Osteocyte (in vitro differentiated cells): ENCODE measurements at regions not wholly inside any gene's neighbourhood (a gene's known extent, or its start where the extent isn't known, plus 50 kb on each side); places are given as distances from the start of the nearest gene placed in this dataset.

Experiments used
- DNase-seq: peaks from one replicate; pipeline ENCODE4 v3.0.0; 2021; ENCODE audit warnings: mixed read lengths; ENCODE audit not compliant: unreplicated experiment; ENCODE audit errors: extremely low spot score
- H3K27ac Mint-ChIP-seq: one replicate; pipeline ENCODE4 v1.8.0; 2021; ENCODE audit warnings: mild to moderate bottlenecking, mixed read lengths; ENCODE audit not compliant: unreplicated experiment
- H3K27me3 Mint-ChIP-seq: one replicate; pipeline ENCODE4 v1.8.0; 2021; ENCODE audit warnings: mixed read lengths; ENCODE audit not compliant: unreplicated experiment
- H3K36me3 Mint-ChIP-seq: one replicate; pipeline ENCODE4 v1.8.0; 2021; ENCODE audit warnings: mixed read lengths; ENCODE audit not compliant: unreplicated experiment
- H3K4me1 Mint-ChIP-seq: one replicate; pipeline ENCODE4 v1.8.0; 2021; ENCODE audit warnings: mixed read lengths; ENCODE audit not compliant: unreplicated experiment
- H3K4me3 Mint-ChIP-seq: one replicate; pipeline ENCODE4 v1.8.0; 2021; ENCODE audit warnings: mild to moderate bottlenecking, moderate library complexity, mixed read lengths; ENCODE audit not compliant: unreplicated experiment
- H3K9me3 Mint-ChIP-seq: one replicate; pipeline ENCODE4 v1.8.0; 2021; ENCODE audit warnings: mixed read lengths; ENCODE audit not compliant: unreplicated experiment
- TF ChIP-seq, protein P1 (sequence below): fragments of 200-600 bp; sonication (generic); IDR thresholded peaks from 2 replicates; pipeline ENCODE4 v1.5.0; 2021; ENCODE audit warnings: antibody characterized with exemption, mild to moderate bottlenecking, moderate library complexity

DNA sequence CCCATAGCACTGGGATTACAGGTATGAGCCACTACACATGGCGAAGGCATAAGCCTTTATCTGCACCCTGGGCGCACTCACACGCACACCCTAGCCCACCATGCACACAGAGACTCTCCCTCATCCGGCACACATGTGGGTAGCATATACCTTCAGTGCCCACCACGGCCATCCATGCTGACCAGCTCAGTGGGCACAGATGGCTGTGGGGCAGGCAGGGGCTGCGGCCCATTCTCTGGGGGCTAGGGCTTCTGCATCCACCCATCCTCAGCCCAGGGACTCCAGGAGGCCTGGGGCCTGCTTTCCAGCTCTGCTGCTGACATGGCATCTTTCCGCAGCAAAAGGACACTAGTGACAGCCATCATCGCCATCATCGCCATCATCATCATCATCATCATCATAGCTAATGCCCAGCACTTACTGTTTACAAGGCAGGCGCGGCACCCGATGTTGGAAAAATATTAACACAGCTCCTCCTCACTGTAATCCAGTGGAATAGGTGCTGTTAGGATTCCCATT is 111.2 kb downstream of the NCOR2 start:
- Mint-ChIP-seq H3K4me3 (no peak overlapping the region), H3K36me3 (peaks cover 22% of the 10 kb centered on the region), H3K27me3 (no peaks in the 10 kb centered on the region), H3K27ac (no peak overlapping the region), H3K4me1 (peaks cover 31% of the 10 kb centered on the region), H3K9me3 (no peaks in the 10 kb centered on the region)
- DNase-seq: no peak
- TF ChIP-seq, protein P1, sequence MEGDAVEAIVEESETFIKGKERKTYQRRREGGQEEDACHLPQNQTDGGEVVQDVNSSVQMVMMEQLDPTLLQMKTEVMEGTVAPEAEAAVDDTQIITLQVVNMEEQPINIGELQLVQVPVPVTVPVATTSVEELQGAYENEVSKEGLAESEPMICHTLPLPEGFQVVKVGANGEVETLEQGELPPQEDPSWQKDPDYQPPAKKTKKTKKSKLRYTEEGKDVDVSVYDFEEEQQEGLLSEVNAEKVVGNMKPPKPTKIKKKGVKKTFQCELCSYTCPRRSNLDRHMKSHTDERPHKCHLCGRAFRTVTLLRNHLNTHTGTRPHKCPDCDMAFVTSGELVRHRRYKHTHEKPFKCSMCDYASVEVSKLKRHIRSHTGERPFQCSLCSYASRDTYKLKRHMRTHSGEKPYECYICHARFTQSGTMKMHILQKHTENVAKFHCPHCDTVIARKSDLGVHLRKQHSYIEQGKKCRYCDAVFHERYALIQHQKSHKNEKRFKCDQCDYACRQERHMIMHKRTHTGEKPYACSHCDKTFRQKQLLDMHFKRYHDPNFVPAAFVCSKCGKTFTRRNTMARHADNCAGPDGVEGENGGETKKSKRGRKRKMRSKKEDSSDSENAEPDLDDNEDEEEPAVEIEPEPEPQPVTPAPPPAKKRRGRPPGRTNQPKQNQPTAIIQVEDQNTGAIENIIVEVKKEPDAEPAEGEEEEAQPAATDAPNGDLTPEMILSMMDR: no peak

DNA sequence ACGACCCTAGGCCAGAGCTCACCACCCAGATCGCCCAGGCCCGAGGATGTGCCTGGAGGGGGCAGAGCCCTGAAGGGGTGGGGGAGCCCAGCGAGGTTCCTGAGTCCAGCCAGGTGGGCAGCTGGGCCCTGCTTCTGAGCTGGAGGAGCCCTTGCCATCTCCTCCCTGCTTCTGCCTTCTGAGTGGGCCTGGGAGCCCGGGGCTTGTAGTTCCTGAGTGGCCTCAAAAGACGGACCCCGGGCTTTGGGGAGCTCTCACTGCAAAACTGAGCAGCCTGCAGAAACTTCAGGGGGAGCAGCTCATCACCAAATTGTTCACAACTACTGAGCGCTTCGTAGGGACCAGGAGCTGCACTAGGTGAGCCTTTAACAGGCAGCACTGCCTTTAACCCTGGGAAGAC is 112.1 kb downstream of the NCOR2 start:
- Mint-ChIP-seq H3K9me3 (no peaks in the 10 kb centered on the region), H3K36me3 (peaks cover 19% of the 10 kb centered on the region), H3K27me3 (no peaks in the 10 kb centered on the region), H3K4me1 (peaks cover 31% of the 10 kb centered on the region), H3K27ac (no peak overlapping the region), H3K4me3 (no peak overlapping the region)
- TF ChIP-seq, protein P1: no peak
- no peak for DNase-seq

- Mint-ChIP-seq H3K36me3 (peaks cover 19% of the 10 kb centered on the region), H3K27me3 (no peaks in the 10 kb centered on the region), H3K27ac (no peak overlapping the region), H3K4me1 (peaks cover 31% of the 10 kb centered on the region), H3K9me3 (no peaks in the 10 kb centered on the region), H3K4me3 (no peak overlapping the region)
- TF ChIP-seq, protein P1: no peak
- no peak for DNase-seq
Measured at GRCh38 chr12:124454735-124455134, 112.7 kb downstream of the NCOR2 start.

DNA sequence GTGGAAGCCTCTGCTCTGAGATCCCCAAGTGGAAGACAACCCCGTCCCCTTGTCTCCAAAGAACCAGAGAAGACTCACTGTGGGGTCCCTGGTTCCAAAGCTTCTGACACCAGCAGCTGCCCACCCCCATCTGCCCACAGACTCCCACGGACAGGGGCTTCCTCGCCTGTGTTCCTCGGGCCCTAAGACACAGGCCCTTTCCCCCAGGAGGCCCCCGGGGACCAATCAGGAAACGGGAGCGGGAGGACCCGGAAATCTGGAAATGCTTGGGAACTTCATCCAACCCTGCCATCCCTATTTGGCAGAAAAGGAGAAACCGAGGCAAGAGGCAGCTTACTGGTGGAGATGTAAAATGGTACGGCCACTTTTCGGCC is 113.1 kb downstream of the NCOR2 start:
- peaks cover 31% of the 10 kb centered on the region for H3K4me1 Mint-ChIP-seq
- no peak for DNase-seq
- no peak overlapping the region for H3K4me3 Mint-ChIP-seq
- H3K27me3 Mint-ChIP-seq: no peaks in the 10 kb centered on the region
- H3K9me3 Mint-ChIP-seq: no peaks in the 10 kb centered on the region
- peaks cover 17% of the 10 kb centered on the region for H3K36me3 Mint-ChIP-seq
- H3K27ac Mint-ChIP-seq: peak overlapping the region; percentile 65
- TF ChIP-seq, protein P1: no peak

DNA sequence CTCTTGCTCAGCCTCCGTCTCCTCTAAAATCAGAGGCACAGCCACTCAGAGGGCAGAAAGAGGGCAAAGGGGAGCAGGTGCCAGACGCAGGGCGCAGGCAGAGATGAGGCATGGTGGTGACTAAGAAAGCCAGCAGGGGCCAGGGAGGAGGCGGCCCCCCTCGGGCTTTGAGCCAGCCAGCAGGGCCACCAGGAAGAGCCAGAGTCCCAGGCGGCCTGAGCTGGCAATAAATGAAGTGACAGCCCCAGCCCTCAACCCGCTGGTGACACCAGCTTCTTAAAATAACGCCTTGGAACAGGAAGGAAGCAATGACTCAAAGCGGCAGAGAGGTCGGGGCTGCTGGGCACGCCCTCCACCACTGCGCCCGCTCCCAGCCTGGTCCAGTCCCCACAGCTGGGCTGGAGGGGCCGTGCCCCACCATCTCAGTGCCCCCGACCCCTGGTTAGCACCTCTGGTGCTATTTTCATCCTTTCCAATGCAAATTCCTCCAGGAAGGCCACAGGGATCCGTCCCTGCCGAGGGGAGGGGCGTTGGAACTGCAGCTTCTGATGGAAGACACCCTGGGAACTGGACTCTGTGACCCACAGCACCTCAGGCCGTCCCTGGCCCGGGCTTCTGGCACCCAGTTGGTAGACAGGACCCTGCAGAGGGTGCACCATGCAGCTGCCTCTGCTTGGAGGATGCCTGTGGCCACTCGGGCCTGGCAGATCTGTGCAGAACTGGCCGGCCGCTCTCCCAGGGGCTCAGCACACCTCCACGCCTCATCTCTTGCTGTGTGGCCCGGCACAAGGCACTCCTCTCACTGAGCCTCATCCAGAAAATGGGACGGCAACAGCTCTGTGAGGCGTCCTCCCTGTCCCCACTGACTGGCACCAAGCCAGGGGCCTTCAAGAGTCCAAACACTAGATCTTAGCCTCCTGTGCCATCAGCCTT is 113.7 kb downstream of the NCOR2 start:
- no peak for DNase-seq
- Mint-ChIP-seq H3K27me3 (no peaks in the 10 kb centered on the region), H3K36me3 (peaks cover 21% of the 10 kb centered on the region), H3K27ac (peak overlapping the region; percentile 65), H3K4me1 (peaks cover 31% of the 10 kb centered on the region), H3K4me3 (no peak overlapping the region), H3K9me3 (no peaks in the 10 kb centered on the region)
- TF ChIP-seq, protein P1: no peak
